ENCODE measurements at regions not wholly inside any gene's neighbourhood (a gene's known extent, or its start where the extent isn't known, plus 50 kb on each side); places are given as distances from the start of the nearest gene placed in this dataset.

DNA sequence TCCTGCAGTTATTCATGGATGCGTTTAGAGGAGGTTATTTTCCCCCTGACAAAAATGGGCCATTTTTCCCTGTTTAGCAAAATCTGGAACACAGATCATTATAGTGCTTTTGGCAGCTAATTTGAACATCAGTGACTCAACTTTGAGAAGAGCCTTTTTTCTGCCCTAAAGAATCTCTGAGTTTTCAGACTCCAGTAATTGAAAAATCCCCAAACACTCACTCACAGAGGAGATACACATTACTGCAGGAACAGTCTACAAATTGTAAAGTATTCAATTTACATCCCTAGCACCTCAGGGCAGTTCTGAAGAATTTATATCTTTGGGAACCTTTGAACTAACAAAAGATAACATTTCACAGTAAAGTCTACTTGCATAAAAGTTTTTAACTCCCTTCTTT, 966.6 kb upstream of the SLC35B3 start:
- H3K9ac ChIP-seq (ENCODE audit: low read length in 2 of 2) = no peak overlapping the region
- H3K4me3 ChIP-seq (ENCODE audit: low read length in 2 of 2) = no peak overlapping the region
- no peaks in the 10 kb centered on the region for H3K4me1 ChIP-seq (ENCODE audit: control insufficient read depth, insufficient read depth, low read length)
- H3K36me3 ChIP-seq (ENCODE audit: control insufficient read depth in 2 of 2, insufficient read depth in 2 of 2, low read length in 2 of 2) = no peaks in the 10 kb centered on the region
- H3K27ac ChIP-seq (ENCODE audit: low read length) = no peak overlapping the region
- peaks cover 0 to 4% of the 10 kb centered on the region in 2 donors for H3K9me3 ChIP-seq (ENCODE audit: control insufficient read depth in 2 of 2, low read length in 2 of 2)
- peaks cover 0 to 11% of the 10 kb centered on the region in 2 donors for H3K27me3 ChIP-seq (ENCODE audit: control insufficient read depth in 1 of 2, insufficient read depth in 2 of 2, low read length in 2 of 2)

DNA sequence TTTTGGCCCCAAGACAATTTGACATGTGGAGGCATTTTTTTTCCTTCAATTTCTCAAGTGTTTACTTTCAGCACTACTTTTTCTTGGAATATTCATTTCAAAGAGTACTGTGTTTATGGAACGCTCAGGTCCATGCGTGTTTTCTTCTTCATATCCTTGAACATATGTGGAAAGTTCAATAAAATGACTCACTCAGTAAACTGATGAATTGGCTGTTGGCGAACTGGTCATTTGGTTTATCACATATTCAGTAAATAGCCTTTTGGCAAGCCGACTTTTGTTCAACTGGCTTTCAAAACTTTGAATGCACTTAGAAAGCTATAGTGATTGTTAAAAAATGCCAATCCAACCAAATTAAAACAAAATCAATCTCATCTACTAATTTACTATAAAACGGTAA, 964.6 kb upstream of the SLC35B3 start:
- Histone ChIP-seq H3K4me3 (ENCODE audit: low read length in 2 of 2) (no peak overlapping the region), H3K9me3 (ENCODE audit: control insufficient read depth in 2 of 2, low read length in 2 of 2) (peaks cover 0 to 4% of the 10 kb centered on the region in 2 donors), H3K9ac (ENCODE audit: low read length in 2 of 2) (no peak overlapping the region), H3K27me3 (ENCODE audit: control insufficient read depth in 1 of 2, insufficient read depth in 2 of 2, low read length in 2 of 2) (peaks cover 0 to 11% of the 10 kb centered on the region in 2 donors), H3K4me1 (ENCODE audit: control insufficient read depth, insufficient read depth, low read length) (no peaks in the 10 kb centered on the region), H3K27ac (ENCODE audit: low read length) (no peak overlapping the region), H3K36me3 (ENCODE audit: control insufficient read depth in 2 of 2, insufficient read depth in 2 of 2, low read length in 2 of 2) (no peaks in the 10 kb centered on the region)

- H3K36me3 ChIP-seq (ENCODE audit: control insufficient read depth in 2 of 2, insufficient read depth in 2 of 2, low read length in 2 of 2) = no peaks in the 10 kb centered on the region
- no peak overlapping the region for H3K4me3 ChIP-seq (ENCODE audit: low read length in 2 of 2)
- H3K9me3 ChIP-seq (ENCODE audit: control insufficient read depth in 2 of 2, low read length in 2 of 2) = peaks cover 0 to 4% of the 10 kb centered on the region in 2 donors
- H3K27ac ChIP-seq (ENCODE audit: low read length) = no peak overlapping the region
- H3K4me1 ChIP-seq (ENCODE audit: control insufficient read depth, insufficient read depth, low read length) = no peaks in the 10 kb centered on the region
- H3K9ac ChIP-seq (ENCODE audit: low read length in 2 of 2) = no peak overlapping the region
- H3K27me3 ChIP-seq (ENCODE audit: control insufficient read depth in 1 of 2, insufficient read depth in 2 of 2, low read length in 2 of 2) = peaks cover 0 to 11% of the 10 kb centered on the region in 2 donors
Observed at GRCh38 chr6:9398767-9399373, 963.5 kb upstream of the SLC35B3 start.

DNA sequence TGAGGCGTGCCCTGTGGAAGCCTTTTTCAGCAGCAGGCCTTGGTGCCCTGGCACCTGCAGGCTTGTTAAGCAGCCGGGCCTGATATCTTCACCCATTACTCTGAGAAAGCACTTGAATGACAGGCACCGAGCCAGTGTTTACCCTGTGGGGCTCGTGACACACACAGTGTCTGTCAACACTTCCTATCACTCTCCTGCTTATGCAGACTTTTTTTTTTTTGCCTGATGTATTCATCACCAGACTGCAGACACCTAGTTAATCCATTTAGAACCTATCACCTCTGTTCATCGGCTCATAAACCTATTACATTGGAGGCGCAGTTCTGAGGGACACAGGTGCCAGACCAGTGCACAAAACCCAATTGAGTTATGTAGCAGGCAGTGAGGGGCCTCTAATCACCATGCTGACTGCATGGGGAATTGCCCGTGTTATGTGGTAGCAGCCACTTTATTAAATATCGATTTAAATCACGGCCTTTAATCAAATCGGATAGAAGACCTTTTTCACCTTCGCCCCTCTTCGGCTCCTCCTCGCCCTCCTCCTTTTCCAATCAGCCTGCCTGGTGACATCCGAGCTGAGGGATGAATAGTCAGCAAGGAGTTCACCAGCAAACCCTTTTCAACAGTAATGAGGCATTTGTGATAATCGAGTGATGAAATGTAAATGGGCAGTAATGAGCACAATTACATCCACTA, 962.9 kb upstream of the SLC35B3 start:
- peaks cover 0 to 4% of the 10 kb centered on the region in 2 donors for H3K9me3 ChIP-seq (ENCODE audit: control insufficient read depth in 2 of 2, low read length in 2 of 2)
- H3K27me3 ChIP-seq (ENCODE audit: control insufficient read depth in 1 of 2, insufficient read depth in 2 of 2, low read length in 2 of 2) = peaks cover 0 to 11% of the 10 kb centered on the region in 2 donors
- no peaks in the 10 kb centered on the region for H3K4me1 ChIP-seq (ENCODE audit: control insufficient read depth, insufficient read depth, low read length)
- H3K9ac ChIP-seq (ENCODE audit: low read length in 2 of 2) = no peak overlapping the region
- no peak overlapping the region for H3K4me3 ChIP-seq (ENCODE audit: low read length in 2 of 2)
- H3K36me3 ChIP-seq (ENCODE audit: control insufficient read depth in 2 of 2, insufficient read depth in 2 of 2, low read length in 2 of 2) = no peaks in the 10 kb centered on the region
- no peak overlapping the region for H3K27ac ChIP-seq (ENCODE audit: low read length)

DNA sequence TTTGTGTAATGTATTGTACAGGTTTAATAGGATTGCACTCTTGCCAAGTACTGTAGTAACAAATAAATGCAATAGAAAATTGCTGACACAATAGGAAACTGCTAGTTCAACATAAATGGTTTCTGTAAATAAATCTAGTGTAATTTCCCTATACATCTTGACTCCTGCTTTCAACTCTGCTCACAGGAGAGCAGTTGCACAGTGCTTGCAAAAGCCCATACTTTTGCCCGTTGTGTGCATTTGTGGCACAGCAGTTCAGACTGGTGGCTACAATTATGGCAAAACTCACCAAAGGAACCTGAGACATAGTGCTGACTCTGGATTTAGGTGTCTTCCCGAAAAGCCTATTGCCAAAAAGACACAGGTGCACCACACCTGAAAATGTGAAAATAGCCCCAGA, 953.3 kb upstream of the SLC35B3 start:
- Histone ChIP-seq H3K9ac (ENCODE audit: low read length in 2 of 2) (no peak overlapping the region), H3K9me3 (ENCODE audit: control insufficient read depth in 2 of 2, low read length in 2 of 2) (no peaks in the 10 kb centered on the region)

DNA sequence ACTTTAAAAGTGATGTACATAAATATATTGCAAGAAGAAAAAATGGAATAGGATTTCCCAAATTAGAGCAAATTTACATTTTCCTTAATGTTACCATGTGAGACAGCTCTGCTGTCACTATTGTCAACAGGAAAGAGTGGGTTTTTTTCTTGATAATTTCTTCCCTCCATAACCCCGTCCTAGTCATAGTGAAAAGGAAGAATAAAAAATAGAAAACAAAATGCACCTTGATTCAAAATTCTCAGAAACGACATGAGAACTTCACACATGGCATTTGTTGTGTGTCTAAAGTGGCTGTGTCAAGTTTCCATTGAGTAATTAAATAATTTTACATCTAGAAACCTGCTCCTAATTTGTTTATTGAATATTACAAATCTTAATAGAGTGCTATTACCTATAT, 945.2 kb upstream of the SLC35B3 start:
- Histone ChIP-seq H3K9me3 (ENCODE audit: control insufficient read depth in 2 of 2, low read length in 2 of 2) (no peaks in the 10 kb centered on the region), H3K9ac (ENCODE audit: low read length in 2 of 2) (no peak overlapping the region), H3K4me3 (ENCODE audit: low read length in 2 of 2) (no peak overlapping the region), H3K36me3 (ENCODE audit: control insufficient read depth in 2 of 2, insufficient read depth in 2 of 2, low read length in 2 of 2) (no peaks in the 10 kb centered on the region), H3K4me1 (ENCODE audit: control insufficient read depth, insufficient read depth, low read length) (no peaks in the 10 kb centered on the region), H3K27me3 (ENCODE audit: control insufficient read depth in 1 of 2, insufficient read depth in 2 of 2, low read length in 2 of 2) (no peaks in the 10 kb centered on the region), H3K27ac (ENCODE audit: low read length) (no peak overlapping the region)

More for the DNA sequence above, 953.3 kb upstream of the SLC35B3 start:
- H3K27me3 ChIP-seq (ENCODE audit: control insufficient read depth in 1 of 2, insufficient read depth in 2 of 2, low read length in 2 of 2) = no peaks in the 10 kb centered on the region
- no peaks in the 10 kb centered on the region for H3K36me3 ChIP-seq (ENCODE audit: control insufficient read depth in 2 of 2, insufficient read depth in 2 of 2, low read length in 2 of 2)
- no peak overlapping the region for H3K27ac ChIP-seq (ENCODE audit: low read length)
- H3K4me1 ChIP-seq (ENCODE audit: control insufficient read depth, insufficient read depth, low read length) = no peaks in the 10 kb centered on the region
- H3K4me3 ChIP-seq (ENCODE audit: low read length in 2 of 2) = no peak overlapping the region

DNA sequence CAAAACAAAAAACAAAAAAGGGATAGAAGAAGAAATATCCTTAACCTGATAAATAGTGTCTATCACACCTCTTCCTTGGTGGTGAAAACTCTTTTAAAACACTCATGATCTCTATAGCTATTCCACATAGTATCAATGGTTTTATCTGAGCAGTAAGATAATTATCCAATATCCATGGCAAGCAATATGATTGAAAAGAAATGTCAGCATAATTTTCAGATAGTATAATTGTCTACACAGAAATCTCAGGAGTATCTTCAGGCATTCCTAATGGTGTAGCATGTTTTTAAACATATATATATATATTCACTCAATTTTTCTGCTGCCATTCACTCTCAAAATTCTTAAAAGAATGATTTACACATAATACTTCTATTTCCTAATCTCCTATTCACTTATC, 938.0 kb upstream of the SLC35B3 start:
- Histone ChIP-seq H3K36me3 (ENCODE audit: control insufficient read depth in 2 of 2, insufficient read depth in 2 of 2, low read length in 2 of 2) (no peaks in the 10 kb centered on the region), H3K4me3 (ENCODE audit: low read length in 2 of 2) (no peak overlapping the region), H3K27ac (ENCODE audit: low read length) (no peak overlapping the region), H3K27me3 (ENCODE audit: control insufficient read depth in 1 of 2, insufficient read depth in 2 of 2, low read length in 2 of 2) (no peaks in the 10 kb centered on the region), H3K4me1 (ENCODE audit: control insufficient read depth, insufficient read depth, low read length) (no peaks in the 10 kb centered on the region), H3K9ac (ENCODE audit: low read length in 2 of 2) (no peak overlapping the region), H3K9me3 (ENCODE audit: control insufficient read depth in 2 of 2, low read length in 2 of 2) (no peaks in the 10 kb centered on the region)

DNA sequence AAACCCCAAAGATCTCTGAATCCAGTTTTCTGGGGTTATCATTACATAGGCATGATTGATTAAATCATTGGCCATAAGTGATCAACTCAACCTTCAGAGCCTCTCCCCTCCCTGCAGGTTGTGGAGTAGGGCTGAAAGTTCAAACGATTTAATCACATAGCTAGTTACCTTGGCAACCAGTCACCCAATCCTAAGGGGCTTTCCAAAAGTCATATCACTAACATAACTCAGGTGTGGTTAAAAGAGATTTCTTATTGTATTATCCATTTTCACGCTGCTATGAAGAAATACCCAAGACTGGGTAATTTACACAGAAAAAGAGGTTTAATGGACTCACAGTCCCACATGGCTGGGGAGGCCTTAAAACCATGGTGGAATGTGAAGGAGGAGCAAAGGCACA, 935.1 kb upstream of the SLC35B3 start:
- Histone ChIP-seq H3K4me3 (ENCODE audit: low read length in 2 of 2) (no peak overlapping the region), H3K27me3 (ENCODE audit: control insufficient read depth in 1 of 2, insufficient read depth in 2 of 2, low read length in 2 of 2) (no peaks in the 10 kb centered on the region), H3K27ac (ENCODE audit: low read length) (no peak overlapping the region), H3K9ac (ENCODE audit: low read length in 2 of 2) (no peak overlapping the region), H3K9me3 (ENCODE audit: control insufficient read depth in 2 of 2, low read length in 2 of 2) (no peaks in the 10 kb centered on the region), H3K36me3 (ENCODE audit: control insufficient read depth in 2 of 2, insufficient read depth in 2 of 2, low read length in 2 of 2) (no peaks in the 10 kb centered on the region), H3K4me1 (ENCODE audit: control insufficient read depth, insufficient read depth, low read length) (no peaks in the 10 kb centered on the region)

DNA sequence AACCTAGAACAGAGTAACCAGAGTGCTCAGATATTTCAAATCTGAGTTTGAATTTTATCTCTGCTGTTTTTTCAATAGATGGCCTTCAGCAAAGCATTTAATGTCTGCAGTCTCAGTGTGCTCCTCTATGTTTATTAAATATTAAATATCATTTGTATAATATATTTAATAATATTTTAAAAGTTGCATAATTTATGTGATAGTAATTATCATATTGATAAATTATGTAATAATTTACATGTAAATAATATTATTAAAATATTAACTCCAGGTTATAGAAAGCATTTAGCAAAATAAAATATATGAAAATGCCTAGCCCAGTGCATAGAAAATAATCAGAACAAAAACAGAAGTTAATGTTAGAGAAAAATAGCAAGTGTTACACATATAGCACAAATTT, 930.0 kb upstream of the SLC35B3 start:
- no peaks in the 10 kb centered on the region for H3K4me1 ChIP-seq (ENCODE audit: control insufficient read depth, insufficient read depth, low read length)
- H3K9me3 ChIP-seq (ENCODE audit: control insufficient read depth in 2 of 2, low read length in 2 of 2) = no peaks in the 10 kb centered on the region
- no peak overlapping the region for H3K27ac ChIP-seq (ENCODE audit: low read length)
- no peak overlapping the region for H3K4me3 ChIP-seq (ENCODE audit: low read length in 2 of 2)
- H3K27me3 ChIP-seq (ENCODE audit: control insufficient read depth in 1 of 2, insufficient read depth in 2 of 2, low read length in 2 of 2) = no peaks in the 10 kb centered on the region
- H3K9ac ChIP-seq (ENCODE audit: low read length in 2 of 2) = no peak overlapping the region
- no peaks in the 10 kb centered on the region for H3K36me3 ChIP-seq (ENCODE audit: control insufficient read depth in 2 of 2, insufficient read depth in 2 of 2, low read length in 2 of 2)

- Histone ChIP-seq H3K27ac (ENCODE audit: low read length) (no peak overlapping the region), H3K27me3 (ENCODE audit: control insufficient read depth in 1 of 2, insufficient read depth in 2 of 2, low read length in 2 of 2) (no peaks in the 10 kb centered on the region), H3K36me3 (ENCODE audit: control insufficient read depth in 2 of 2, insufficient read depth in 2 of 2, low read length in 2 of 2) (no peaks in the 10 kb centered on the region), H3K4me1 (ENCODE audit: control insufficient read depth, insufficient read depth, low read length) (no peaks in the 10 kb centered on the region), H3K4me3 (ENCODE audit: low read length in 2 of 2) (no peak overlapping the region), H3K9ac (ENCODE audit: low read length in 2 of 2) (no peak overlapping the region), H3K9me3 (ENCODE audit: control insufficient read depth in 2 of 2, low read length in 2 of 2) (no peaks in the 10 kb centered on the region)
Observed at GRCh38 chr6:9361749-9362148, 926.4 kb upstream of the SLC35B3 start.

DNA sequence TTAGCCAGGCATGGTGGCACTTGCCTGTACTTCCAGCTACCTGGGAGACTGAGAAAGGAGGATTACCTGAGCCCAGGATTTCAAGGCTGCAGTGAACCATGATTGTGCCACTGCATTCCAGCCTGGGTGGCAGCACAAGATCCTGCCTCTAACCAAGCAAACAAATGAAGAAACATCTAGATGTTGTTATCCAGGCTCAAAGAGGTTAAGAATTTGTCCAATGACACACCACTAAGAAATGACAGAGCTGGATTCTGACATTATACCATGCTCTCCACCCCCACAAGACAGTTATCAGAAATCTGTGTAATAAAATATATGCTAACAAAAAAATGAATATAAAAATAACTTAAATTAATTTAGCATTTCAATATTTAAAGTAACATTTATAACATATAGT, 925.5 kb upstream of the SLC35B3 start:
- Histone ChIP-seq H3K4me1 (ENCODE audit: control insufficient read depth, insufficient read depth, low read length) (no peaks in the 10 kb centered on the region), H3K27ac (ENCODE audit: low read length) (no peak overlapping the region), H3K9ac (ENCODE audit: low read length in 2 of 2) (no peak overlapping the region), H3K4me3 (ENCODE audit: low read length in 2 of 2) (no peak overlapping the region), H3K9me3 (ENCODE audit: control insufficient read depth in 2 of 2, low read length in 2 of 2) (no peaks in the 10 kb centered on the region), H3K27me3 (ENCODE audit: control insufficient read depth in 1 of 2, insufficient read depth in 2 of 2, low read length in 2 of 2) (no peaks in the 10 kb centered on the region), H3K36me3 (ENCODE audit: control insufficient read depth in 2 of 2, insufficient read depth in 2 of 2, low read length in 2 of 2) (no peaks in the 10 kb centered on the region)

All from stomach smooth muscle (tissue), 2 donors.